Parathyroid adenoma (tissue), 2 donors: ENCODE measurements at regions not wholly inside any gene's neighbourhood (a gene's known extent, or its start where the extent isn't known, plus 50 kb on each side); places are given as distances from the start of the nearest gene placed in this dataset.
"Not testable (repeated sequence)": the region's sequence is repeated elsewhere in the genome, so short reads cannot be mapped to it uniquely, and the experiment has no call there.

ENCODE experiments used
- H2AFZ ChIP-seq: fragments of 300-600 bp; sonication (generic); one replicate; pipeline ENCODE4 v1.7.0; 2017; ENCODE audit warnings: antibody characterized with exemption, mild to moderate bottlenecking
- H3K27ac ChIP-seq: fragments of 300-600 bp; sonication (generic); one replicate; pipeline ENCODE4 v1.7.0; 2017
- H3K27me3 ChIP-seq: fragments of 300-600 bp; sonication (generic); one replicate; pipeline ENCODE4 v1.7.0; 2017; ENCODE audit warnings: low read length; ENCODE audit not compliant: control insufficient read depth, insufficient read depth
- H3K36me3 ChIP-seq: fragments of 300-600 bp; sonication (generic); one replicate; pipeline ENCODE4 v1.7.0; 2017; ENCODE audit warnings: low read length; ENCODE audit not compliant: control insufficient read depth, insufficient read depth
- H3K4me1 ChIP-seq: fragments of 300-600 bp; sonication (generic); one replicate; pipeline ENCODE4 v1.7.0; 2017; ENCODE audit warnings: control low read depth
- H3K4me2 ChIP-seq: fragments of 300-600 bp; sonication (generic); one replicate; pipeline ENCODE4 v1.7.0; 2017; ENCODE audit warnings: low read length
- H3K4me3 ChIP-seq: fragments of 300-600 bp; sonication (generic); one replicate; pipeline ENCODE4 v1.7.0; 2017; ENCODE audit warnings: low read depth, low read length
- H3K79me2 ChIP-seq: fragments of 300-600 bp; sonication (generic); one replicate; pipeline ENCODE4 v1.7.0; 2017; ENCODE audit warnings: control low read depth
- H3K9ac ChIP-seq: fragments of 300-600 bp; sonication (generic); one replicate; pipeline ENCODE4 v1.7.0; 2017; ENCODE audit warnings: mild to moderate bottlenecking
- H3K9me3 ChIP-seq: fragments of 300-600 bp; sonication (generic); one replicate; pipeline ENCODE4 v1.7.0; 2017; ENCODE audit warnings: low read length; ENCODE audit not compliant: control insufficient read depth
- TF ChIP-seq, protein P1 (sequence below): fragments of 300-600 bp; sonication (generic); IDR thresholded peaks from one replicate; pipeline ENCODE4 v1.7.0; 2017; ENCODE audit warnings: antibody characterized with exemption, mild to moderate bottlenecking
- donor health status: primary hyperparathyroidism.

DNA sequence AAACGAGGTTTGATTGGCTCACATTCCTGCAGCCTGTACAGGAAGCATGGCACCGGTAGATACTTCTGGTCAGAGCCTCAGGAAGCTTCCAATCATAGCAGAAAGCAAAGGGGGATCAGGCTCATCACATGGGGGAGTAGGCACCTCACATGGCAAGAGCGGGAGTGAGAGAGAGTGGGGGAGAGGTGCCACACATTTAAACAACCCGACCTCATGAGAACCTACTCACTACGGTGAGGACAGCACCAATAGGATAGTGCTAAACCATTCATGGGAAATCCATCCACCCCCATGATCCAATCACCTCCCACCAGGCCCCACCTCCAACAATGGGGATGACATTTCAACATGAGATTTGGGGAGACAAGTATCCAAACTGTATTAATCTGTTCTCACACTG lies 105.8 kb downstream of the SOCS6 start:
- Histone ChIP-seq H3K4me3 (no peak overlapping the region), H3K9me3 (no peaks in the 10 kb centered on the region), H3K9ac (no peak overlapping the region), H3K27me3 (no peaks in the 10 kb centered on the region), H3K4me1 (no peaks in the 10 kb centered on the region), H3K27ac (no peak overlapping the region), H3K36me3 (no peaks in the 10 kb centered on the region), H2AFZ (no peak overlapping the region), H3K4me2 (no peak overlapping the region), H3K79me2 (no peaks in the 10 kb centered on the region)
- TF ChIP-seq, protein P1, sequence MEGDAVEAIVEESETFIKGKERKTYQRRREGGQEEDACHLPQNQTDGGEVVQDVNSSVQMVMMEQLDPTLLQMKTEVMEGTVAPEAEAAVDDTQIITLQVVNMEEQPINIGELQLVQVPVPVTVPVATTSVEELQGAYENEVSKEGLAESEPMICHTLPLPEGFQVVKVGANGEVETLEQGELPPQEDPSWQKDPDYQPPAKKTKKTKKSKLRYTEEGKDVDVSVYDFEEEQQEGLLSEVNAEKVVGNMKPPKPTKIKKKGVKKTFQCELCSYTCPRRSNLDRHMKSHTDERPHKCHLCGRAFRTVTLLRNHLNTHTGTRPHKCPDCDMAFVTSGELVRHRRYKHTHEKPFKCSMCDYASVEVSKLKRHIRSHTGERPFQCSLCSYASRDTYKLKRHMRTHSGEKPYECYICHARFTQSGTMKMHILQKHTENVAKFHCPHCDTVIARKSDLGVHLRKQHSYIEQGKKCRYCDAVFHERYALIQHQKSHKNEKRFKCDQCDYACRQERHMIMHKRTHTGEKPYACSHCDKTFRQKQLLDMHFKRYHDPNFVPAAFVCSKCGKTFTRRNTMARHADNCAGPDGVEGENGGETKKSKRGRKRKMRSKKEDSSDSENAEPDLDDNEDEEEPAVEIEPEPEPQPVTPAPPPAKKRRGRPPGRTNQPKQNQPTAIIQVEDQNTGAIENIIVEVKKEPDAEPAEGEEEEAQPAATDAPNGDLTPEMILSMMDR, result no peak

DNA sequence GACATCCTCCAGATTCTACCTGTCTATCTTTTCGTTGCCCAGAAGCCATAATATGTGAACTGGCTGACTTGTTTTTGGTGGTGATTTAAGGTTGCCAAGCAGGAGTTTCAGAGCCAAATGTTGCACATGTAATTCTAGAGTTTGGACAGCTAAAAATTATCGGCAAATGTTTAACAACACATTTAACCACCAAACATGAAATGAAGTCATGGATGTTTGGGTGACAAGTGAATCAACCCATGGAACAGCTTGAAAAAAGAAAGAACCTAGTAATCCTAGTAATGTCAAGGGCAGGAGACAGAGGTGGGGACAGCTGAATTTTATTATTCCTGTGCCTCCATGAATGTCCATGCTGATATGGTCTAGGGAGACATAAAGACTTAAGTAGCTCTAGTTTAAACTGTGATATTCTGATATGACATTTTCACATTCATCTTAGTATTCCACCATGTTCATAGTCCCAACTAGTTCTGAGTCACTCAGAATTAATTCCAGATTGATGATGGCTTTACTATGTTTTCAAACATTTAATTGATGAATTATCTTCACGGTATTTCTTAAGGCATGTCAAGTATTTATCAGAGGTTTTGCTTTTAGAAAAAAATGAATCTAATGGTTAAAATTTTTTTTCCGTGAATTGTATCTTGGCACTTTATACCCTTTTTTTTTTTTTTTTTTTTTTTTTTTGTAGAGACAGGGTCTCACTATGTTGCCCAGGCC lies 101.7 kb downstream of the SOCS6 start:
- no peaks in the 10 kb centered on the region for H3K79me2 ChIP-seq
- no peak overlapping the region for H3K9ac ChIP-seq
- H3K27me3 ChIP-seq, result no peaks in the 10 kb centered on the region
- H3K4me1 ChIP-seq, result no peaks in the 10 kb centered on the region
- no peaks in the 10 kb centered on the region for H3K36me3 ChIP-seq
- TF ChIP-seq, protein P1, result no peak
- H3K9me3 ChIP-seq, result no peaks in the 10 kb centered on the region
- no peak overlapping the region for H2AFZ ChIP-seq
- H3K4me2 ChIP-seq, result no peak overlapping the region
- H3K27ac ChIP-seq, result no peak overlapping the region
- H3K4me3 ChIP-seq, result no peak overlapping the region

DNA sequence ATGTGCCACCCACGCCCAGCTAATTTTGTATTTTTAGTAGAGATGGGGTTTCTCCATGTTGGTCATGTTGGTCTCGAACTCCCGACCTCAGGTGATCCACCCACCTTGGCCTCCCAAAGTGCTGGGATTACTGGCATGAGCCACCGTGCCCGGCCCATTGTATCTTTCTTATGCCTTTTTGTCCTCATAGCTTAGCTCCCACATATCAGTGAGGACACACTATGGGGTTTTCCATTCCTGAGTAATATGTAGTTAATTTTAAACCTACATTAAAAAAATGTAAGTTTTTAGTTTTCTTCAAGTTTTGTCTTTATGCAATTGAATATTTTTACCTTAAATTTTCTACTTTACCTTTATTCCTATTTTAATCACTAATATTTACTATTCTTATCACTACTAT lies 100.2 kb downstream of the SOCS6 start:
- H2AFZ ChIP-seq, result not testable (repeated sequence)

DNA sequence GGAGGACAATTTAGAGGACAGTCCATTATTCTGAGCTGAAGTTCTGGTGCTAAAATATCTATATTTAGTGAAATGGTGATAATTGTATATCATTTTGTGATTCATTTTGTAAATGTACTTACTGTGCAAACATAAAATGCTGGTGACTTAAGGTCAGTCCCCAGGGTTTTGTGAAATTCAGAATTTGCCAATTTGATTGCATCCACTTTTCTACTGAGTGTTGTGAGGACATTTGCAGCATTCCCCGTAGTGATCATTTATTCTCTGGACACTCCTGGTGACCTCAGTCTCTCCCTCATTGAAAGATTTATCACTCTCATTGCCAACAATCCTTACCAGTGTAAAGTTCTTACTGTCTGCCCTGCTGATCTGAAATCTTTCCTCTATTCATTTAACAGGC lies 98.2 kb downstream of the SOCS6 start:
- Histone ChIP-seq H3K9me3 (no peaks in the 10 kb centered on the region), H3K4me3 (no peak overlapping the region), H3K27me3 (no peaks in the 10 kb centered on the region), H3K9ac (no peak overlapping the region), H3K79me2 (no peaks in the 10 kb centered on the region), H3K27ac (no peak overlapping the region), H3K4me1 (no peaks in the 10 kb centered on the region), H3K36me3 (no peaks in the 10 kb centered on the region), H2AFZ (no peak overlapping the region), H3K4me2 (no peak overlapping the region)
- TF ChIP-seq, protein P1, result no peak

More for the DNA sequence above, 100.2 kb downstream of the SOCS6 start:
- H3K36me3 ChIP-seq, H3K27ac ChIP-seq, H3K9me3 ChIP-seq, H3K27me3 ChIP-seq, H3K9ac ChIP-seq, H3K79me2 ChIP-seq, H3K4me3 ChIP-seq, H3K4me1 ChIP-seq, H3K4me2 ChIP-seq: not testable (repeated sequence)

DNA sequence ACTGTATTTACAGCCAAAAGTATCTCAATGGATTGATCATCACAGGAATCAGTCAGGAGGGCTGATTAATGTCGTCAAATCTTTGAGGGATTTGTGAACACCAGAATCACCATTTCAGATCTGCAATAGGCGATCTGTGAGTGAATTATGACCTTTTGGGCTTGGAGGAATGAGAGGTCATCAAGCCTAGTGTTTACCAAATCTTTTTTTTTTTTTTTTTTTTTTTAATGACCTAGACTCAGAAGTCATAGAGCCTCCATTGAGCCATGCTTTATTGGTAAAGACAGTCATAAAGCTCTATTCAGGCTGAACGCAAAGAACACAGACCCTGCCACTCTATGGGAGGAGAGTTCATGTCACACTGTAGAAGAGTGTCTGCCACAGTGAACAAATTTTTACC lies 97.7 kb downstream of the SOCS6 start:
- H2AFZ ChIP-seq, result no peak overlapping the region
- no peak overlapping the region for H3K4me3 ChIP-seq
- no peaks in the 10 kb centered on the region for H3K79me2 ChIP-seq
- H3K27me3 ChIP-seq, result no peaks in the 10 kb centered on the region
- no peak overlapping the region for H3K9ac ChIP-seq
- no peak overlapping the region for H3K4me2 ChIP-seq
- no peaks in the 10 kb centered on the region for H3K4me1 ChIP-seq
- H3K27ac ChIP-seq, result no peak overlapping the region
- no peaks in the 10 kb centered on the region for H3K36me3 ChIP-seq
- H3K9me3 ChIP-seq, result no peaks in the 10 kb centered on the region
- TF ChIP-seq, protein P1, result no peak
